ENCODE measurements at regions not wholly inside any gene's neighbourhood (a gene's known extent, or its start where the extent isn't known, plus 50 kb on each side); places are given as distances from the start of the nearest gene placed in this dataset.
"Not testable (repeated sequence)": the region's sequence is repeated elsewhere in the genome, so short reads cannot be mapped to it uniquely, and the experiment has no call there.

- H3K9me3 Mint-ChIP-seq, result no peaks in the 10 kb centered on the region
- no peaks in the 10 kb centered on the region for H3K36me3 Mint-ChIP-seq (ENCODE audit: low read depth)
- H3K4me3 Mint-ChIP-seq (ENCODE audit: low read depth), result no peak overlapping the region
- H3K27me3 Mint-ChIP-seq (ENCODE audit: low read depth), result peaks cover 4% of the 10 kb centered on the region
- no peaks in the 10 kb centered on the region for H3K4me1 Mint-ChIP-seq (ENCODE audit: low read depth)
- H3K27ac Mint-ChIP-seq, result no peak overlapping the region
- no peak for DNase-seq (ENCODE audit: low spot score)
- intact Hi-C loops (cut with micrococcal nuclease), result no loop called here
These were observed 318.5 kb downstream of the QKI start for GRCh38 chr6:163733061-163733460.

GRCh38 chr6:163732479-163732878 is 318.0 kb downstream of the QKI start:
- no peak overlapping the region for H3K4me3 Mint-ChIP-seq (ENCODE audit: low read depth)
- no peaks in the 10 kb centered on the region for H3K4me1 Mint-ChIP-seq (ENCODE audit: low read depth)
- no peak for DNase-seq (ENCODE audit: low spot score)
- intact Hi-C loops (cut with micrococcal nuclease), result no loop called here
- H3K27ac Mint-ChIP-seq, result no peak overlapping the region
- H3K9me3 Mint-ChIP-seq, result no peaks in the 10 kb centered on the region
- H3K27me3 Mint-ChIP-seq (ENCODE audit: low read depth), result peaks cover 4% of the 10 kb centered on the region
- no peaks in the 10 kb centered on the region for H3K36me3 Mint-ChIP-seq (ENCODE audit: low read depth)

- intact Hi-C loops (cut with micrococcal nuclease); DNase-seq (ENCODE audit: low spot score); H3K4me1 Mint-ChIP-seq (ENCODE audit: low read depth); H3K36me3 Mint-ChIP-seq (ENCODE audit: low read depth); H3K4me3 Mint-ChIP-seq (ENCODE audit: low read depth); H3K27ac Mint-ChIP-seq; H3K9me3 Mint-ChIP-seq; H3K27me3 Mint-ChIP-seq (ENCODE audit: low read depth): not testable (repeated sequence)
These were observed 317.5 kb downstream of the QKI start for GRCh38 chr6:163732014-163732351.

GRCh38 chr6:163731215-163732013 is 316.9 kb downstream of the QKI start:
- Mint-ChIP-seq H3K4me3 (ENCODE audit: low read depth) (no peak overlapping the region), H3K9me3 (no peaks in the 10 kb centered on the region), H3K4me1 (ENCODE audit: low read depth) (no peaks in the 10 kb centered on the region), H3K27ac (no peak overlapping the region), H3K36me3 (ENCODE audit: low read depth) (no peaks in the 10 kb centered on the region), H3K27me3 (ENCODE audit: low read depth) (peaks cover 4% of the 10 kb centered on the region)
- no peak for DNase-seq (ENCODE audit: low spot score)
- intact Hi-C loops (cut with micrococcal nuclease), result no loop called here

DNA sequence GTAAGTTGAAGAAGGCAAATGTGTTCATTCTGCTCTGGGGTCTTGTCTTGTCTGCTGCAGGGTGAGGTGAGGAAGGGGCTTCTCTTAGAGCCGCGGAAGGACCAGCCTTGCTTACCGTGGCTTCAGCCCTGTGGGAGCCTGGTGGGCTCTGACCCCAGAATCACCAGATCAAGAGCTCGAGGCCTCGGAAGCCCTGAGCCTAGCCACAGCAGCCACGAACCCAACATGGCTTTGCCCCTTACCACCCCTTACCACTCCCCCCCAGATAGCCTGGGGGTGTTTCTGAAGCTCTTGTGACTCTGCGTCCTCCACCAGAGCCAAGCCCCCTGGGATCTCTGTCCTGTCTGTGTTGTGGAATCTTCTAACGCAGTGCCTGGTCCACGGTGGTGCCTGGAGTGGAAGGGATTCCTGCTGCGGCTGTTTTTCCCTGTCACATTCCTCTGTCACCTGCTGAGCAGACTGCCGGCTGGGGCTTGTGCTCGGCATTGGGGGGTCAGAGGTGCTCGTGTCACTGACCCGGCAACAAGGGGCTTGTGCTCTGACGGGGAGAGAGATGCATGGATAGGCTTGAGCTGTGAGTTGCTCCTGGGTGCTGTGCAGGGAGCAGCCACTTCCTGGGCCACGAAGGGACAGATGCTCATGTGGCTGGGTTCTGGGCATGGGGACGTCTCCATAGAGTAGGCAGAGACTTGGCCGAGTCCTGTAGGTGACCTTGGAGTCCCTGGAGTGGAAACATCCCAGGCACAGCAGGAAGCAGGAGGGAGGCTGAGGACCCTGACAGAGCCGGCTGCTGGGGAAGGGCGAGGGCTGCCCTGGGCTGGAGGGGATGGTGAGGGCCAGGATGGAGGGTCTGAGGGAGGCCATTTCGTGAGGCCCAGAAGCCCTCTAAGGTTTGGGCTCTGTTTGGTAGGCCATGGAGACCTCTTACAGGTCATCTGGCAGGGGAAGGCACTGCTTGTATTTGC is 316.0 kb downstream of the QKI start:
- Mint-ChIP-seq H3K9me3 (no peaks in the 10 kb centered on the region), H3K27me3 (ENCODE audit: low read depth) (peaks cover 4% of the 10 kb centered on the region), H3K36me3 (ENCODE audit: low read depth) (no peaks in the 10 kb centered on the region), H3K27ac (no peak overlapping the region), H3K4me3 (ENCODE audit: low read depth) (no peak overlapping the region), H3K4me1 (ENCODE audit: low read depth) (no peaks in the 10 kb centered on the region)
- intact Hi-C loops (cut with micrococcal nuclease), result no loop called here
- no peak for DNase-seq (ENCODE audit: low spot score)

DNA sequence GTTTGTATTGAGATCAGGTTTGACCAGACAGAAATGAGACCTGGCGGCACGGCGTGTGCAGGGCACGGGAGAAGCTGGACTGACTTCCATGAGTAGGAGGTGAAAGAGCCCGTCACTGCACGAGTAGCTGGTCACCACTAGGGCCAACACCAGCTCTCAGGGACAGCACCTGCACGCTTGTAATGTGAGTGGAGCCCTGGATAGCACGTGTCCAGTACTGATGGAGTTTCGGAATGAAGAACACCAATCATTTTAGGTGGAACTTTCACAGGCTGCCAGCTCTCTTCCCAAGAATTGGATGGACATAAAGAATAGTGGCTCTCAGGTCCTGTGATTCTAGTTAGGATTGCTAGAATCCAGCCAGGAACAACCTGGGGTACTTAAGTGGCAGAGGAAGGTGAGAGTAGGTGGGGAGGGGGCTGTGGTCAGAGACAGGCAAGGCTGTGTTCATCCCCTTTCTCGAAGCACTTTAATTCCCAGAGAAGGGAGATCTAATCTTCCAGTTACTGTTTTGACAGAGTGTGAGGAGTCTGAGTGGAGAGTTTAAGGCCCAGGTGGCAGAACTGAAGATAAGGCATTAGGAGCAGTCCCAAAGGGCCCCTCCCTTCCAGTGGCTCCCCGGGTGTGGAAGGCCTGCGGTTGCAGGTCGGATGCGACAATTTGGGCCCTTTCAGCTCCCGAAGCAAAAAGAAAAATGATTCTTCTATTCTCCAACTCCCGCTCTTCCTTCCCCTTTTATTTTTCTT is 314.8 kb downstream of the QKI start:
- Mint-ChIP-seq H3K4me1 (ENCODE audit: low read depth) (no peaks in the 10 kb centered on the region), H3K9me3 (no peaks in the 10 kb centered on the region), H3K27me3 (ENCODE audit: low read depth) (peaks cover 4% of the 10 kb centered on the region), H3K4me3 (ENCODE audit: low read depth) (no peak overlapping the region), H3K27ac (no peak overlapping the region), H3K36me3 (ENCODE audit: low read depth) (no peaks in the 10 kb centered on the region)
- no peak for DNase-seq (ENCODE audit: low spot score)
- intact Hi-C loops (cut with micrococcal nuclease), result no loop called here

DNA sequence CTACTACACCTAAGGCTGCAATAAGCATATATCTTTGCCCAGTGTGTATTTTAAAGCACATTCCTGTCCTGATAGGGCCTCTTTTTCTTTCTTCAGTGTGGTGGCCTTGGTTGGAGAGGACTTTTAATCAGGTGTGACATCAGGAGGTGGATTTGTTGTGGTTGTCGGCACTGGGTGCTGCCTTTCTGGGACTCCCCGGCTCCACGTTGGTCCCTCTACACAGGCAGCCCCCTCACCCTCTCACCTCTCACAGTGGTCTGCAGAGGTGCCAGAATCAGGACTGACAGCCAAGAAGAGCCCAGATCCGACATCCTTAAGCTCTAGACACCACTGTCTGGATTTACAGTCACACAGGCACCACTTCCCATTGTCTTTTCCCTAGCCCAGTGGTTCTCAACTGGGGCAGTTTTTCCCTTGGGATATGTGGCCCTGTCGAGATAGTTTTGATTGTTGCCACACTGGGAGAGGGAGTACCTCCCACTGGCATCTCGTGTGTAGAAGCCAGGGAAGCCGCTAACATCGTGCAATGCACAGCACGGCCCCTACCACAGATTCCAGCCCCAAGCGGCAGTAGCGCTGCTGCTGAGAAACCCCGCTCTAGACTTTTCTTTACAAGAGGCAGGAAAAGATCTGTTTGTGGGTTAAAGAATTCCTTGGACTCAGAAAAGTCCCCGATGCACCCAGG is 314.1 kb downstream of the QKI start:
- intact Hi-C loops (cut with micrococcal nuclease), result no loop called here
- H3K27ac Mint-ChIP-seq, result no peak overlapping the region
- no peaks in the 10 kb centered on the region for H3K4me1 Mint-ChIP-seq (ENCODE audit: low read depth)
- H3K4me3 Mint-ChIP-seq (ENCODE audit: low read depth), result no peak overlapping the region
- H3K27me3 Mint-ChIP-seq (ENCODE audit: low read depth), result peaks cover 4% of the 10 kb centered on the region
- H3K9me3 Mint-ChIP-seq, result no peaks in the 10 kb centered on the region
- H3K36me3 Mint-ChIP-seq (ENCODE audit: low read depth), result no peaks in the 10 kb centered on the region
- no peak for DNase-seq (ENCODE audit: low spot score)

DNA sequence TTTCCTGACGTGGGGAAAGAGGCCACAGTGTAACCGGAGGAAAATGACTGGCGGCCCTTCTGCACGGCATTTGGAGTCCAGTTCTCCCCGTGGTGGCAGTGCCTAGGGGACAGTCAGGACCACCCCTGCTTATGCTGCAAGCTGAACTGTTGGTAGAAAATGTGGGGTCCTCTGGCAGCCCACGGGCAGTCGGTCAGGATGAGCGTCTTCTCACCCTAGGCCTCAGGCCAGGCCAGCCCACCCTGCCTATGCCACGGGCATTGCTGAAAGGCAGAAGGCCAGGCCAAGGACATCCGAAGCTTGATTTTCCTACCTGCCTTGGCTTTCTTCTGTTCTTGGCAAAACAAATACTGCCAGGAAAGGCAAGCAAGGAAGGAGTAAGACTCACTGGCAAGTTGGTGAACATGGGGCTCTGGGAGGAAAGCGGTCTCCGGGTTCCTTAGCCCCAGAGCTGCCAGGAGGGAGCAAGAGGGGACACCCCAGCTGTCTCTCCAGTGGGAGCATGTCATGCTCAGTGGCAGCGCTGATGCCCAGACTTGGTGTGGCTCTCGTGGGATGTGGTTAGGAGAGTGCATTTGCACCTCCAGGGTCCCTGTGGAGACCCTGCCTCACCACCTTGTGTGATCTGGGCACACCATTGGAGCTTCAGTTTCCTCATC is 311.6 kb downstream of the QKI start:
- H3K27ac Mint-ChIP-seq, result no peak overlapping the region
- no peak overlapping the region for H3K4me3 Mint-ChIP-seq (ENCODE audit: low read depth)
- no peaks in the 10 kb centered on the region for H3K36me3 Mint-ChIP-seq (ENCODE audit: low read depth)
- H3K27me3 Mint-ChIP-seq (ENCODE audit: low read depth), result no peaks in the 10 kb centered on the region
- intact Hi-C loops (cut with micrococcal nuclease), result no loop called here
- no peaks in the 10 kb centered on the region for H3K9me3 Mint-ChIP-seq
- no peaks in the 10 kb centered on the region for H3K4me1 Mint-ChIP-seq (ENCODE audit: low read depth)
- DNase-seq (ENCODE audit: low spot score), result no peak

DNA sequence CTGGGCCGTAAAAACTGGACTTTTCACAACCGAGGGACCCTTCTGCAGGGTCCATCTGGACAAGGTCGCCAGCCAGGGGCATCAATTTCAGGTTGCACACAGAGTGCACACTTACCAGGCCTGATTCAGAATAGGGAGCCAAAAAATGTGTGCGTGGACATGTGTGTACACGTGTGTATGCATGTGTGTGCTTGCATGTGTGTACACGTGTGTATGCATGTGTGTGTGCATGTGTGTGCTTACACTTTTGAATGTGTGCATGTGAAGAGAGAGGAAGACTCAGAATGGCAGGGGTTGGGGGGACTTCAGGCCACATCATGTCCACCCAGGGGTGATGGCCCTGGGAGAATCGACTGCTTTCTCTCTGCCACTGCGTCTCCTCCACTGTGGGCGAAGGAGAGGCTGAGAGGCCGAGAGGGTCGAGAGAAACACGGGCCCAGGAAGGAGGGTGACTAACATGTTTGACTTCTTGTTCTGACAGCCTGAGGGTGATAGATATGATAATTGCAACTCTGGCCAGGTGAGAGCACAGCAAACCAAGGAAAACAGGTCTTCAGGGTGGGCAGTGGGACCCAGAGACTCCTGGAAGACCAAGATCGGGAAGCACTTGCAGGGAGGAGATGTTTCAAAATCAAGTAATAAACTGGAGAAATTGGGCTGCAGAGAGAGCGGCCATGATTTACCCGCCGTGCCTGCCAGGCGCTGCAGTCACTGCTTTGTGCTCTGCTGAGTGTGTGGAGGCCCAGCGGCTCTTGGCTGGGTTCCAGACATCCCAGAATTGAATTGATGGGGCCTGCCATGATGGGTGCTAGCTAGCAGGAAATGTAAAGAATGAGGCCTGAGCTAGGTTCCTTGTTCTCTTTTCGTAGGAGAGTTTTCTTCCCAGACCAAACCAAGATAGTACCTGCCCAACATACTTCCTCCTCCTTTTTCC is 310.8 kb downstream of the QKI start:
- Mint-ChIP-seq H3K27ac (no peak overlapping the region), H3K36me3 (ENCODE audit: low read depth) (no peaks in the 10 kb centered on the region), H3K27me3 (ENCODE audit: low read depth) (no peaks in the 10 kb centered on the region), H3K4me3 (ENCODE audit: low read depth) (no peak overlapping the region), H3K4me1 (ENCODE audit: low read depth) (no peaks in the 10 kb centered on the region), H3K9me3 (no peaks in the 10 kb centered on the region)
- intact Hi-C loops (cut with micrococcal nuclease), result no loop called here
- no peak for DNase-seq (ENCODE audit: low spot score)

- Mint-ChIP-seq H3K4me3 (ENCODE audit: low read depth) (no peak overlapping the region), H3K36me3 (ENCODE audit: low read depth) (no peaks in the 10 kb centered on the region), H3K9me3 (no peaks in the 10 kb centered on the region), H3K4me1 (ENCODE audit: low read depth) (no peaks in the 10 kb centered on the region), H3K27ac (no peak overlapping the region), H3K27me3 (ENCODE audit: low read depth) (no peaks in the 10 kb centered on the region)
- DNase-seq (ENCODE audit: low spot score), result no peak
- intact Hi-C loops (cut with micrococcal nuclease), result no loop called here
These were observed 309.7 kb downstream of the QKI start for GRCh38 chr6:163724196-163724595.

DNA sequence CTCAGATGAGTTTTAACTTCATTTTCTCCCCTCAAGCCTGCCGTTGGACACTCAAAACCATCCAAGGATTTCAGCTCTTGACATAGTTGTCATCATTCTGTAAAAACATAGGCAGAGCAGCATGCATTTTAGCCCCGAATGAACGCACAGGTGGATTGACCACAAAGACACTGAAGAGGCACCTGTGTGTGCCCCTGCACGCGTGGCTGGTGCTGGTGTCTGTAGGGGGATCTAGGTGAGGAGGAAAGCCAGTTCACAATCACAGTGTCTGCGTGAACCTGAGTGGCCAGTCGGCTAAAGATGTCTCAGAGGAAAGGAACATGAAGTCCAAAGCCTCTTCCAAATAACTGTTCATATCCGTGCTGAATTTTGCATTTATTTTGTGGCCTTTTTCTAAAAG is 309.2 kb downstream of the QKI start:
- H3K27me3 Mint-ChIP-seq (ENCODE audit: low read depth), result no peaks in the 10 kb centered on the region
- no peak for DNase-seq (ENCODE audit: low spot score)
- H3K4me3 Mint-ChIP-seq (ENCODE audit: low read depth), result no peak overlapping the region
- no peak overlapping the region for H3K27ac Mint-ChIP-seq
- H3K9me3 Mint-ChIP-seq, result no peaks in the 10 kb centered on the region
- no peaks in the 10 kb centered on the region for H3K4me1 Mint-ChIP-seq (ENCODE audit: low read depth)
- intact Hi-C loops (cut with micrococcal nuclease), result no loop called here
- no peaks in the 10 kb centered on the region for H3K36me3 Mint-ChIP-seq (ENCODE audit: low read depth)
